NB4 (cell line): ENCODE measurements at regions not wholly inside any gene's neighbourhood (a gene's known extent, or its start where the extent isn't known, plus 50 kb on each side); places are given as distances from the start of the nearest gene placed in this dataset.
A peak's percentile ranks its signal among the peaks of the same experiment; 100 is the strongest.

Experiments
- DNase-seq: peaks from one replicate; pipeline ENCODE4 v3.0.0; 2010; ENCODE audit warnings: low read depth
- H3K4me3 ChIP-seq: one replicate; pipeline ENCODE4 v1.5.1; 2011; ENCODE audit warnings: mild to moderate bottlenecking, low read depth, low read length, moderate library complexity
- MYC ChIP-seq: IDR thresholded peaks from 2 replicates; pipeline ENCODE4 v1.6.1; 2011; ENCODE audit warnings: low read depth, low read length
- POLR2A ChIP-seq: IDR thresholded peaks from 2 replicates; pipeline ENCODE4 v1.6.1; 2011; ENCODE audit warnings: mild to moderate bottlenecking; ENCODE audit not compliant: insufficient read length; ENCODE audit errors: extremely low read depth
- TF ChIP-seq, protein P1 (sequence below): IDR thresholded peaks from 2 replicates; pipeline ENCODE4 v1.6.1; 2011; ENCODE audit warnings: low read depth, low read length
- TF ChIP-seq, protein P2 (sequence below): IDR thresholded peaks from one replicate; pipeline ENCODE4 v1.5.1; 2012; ENCODE audit warnings: low read depth, low read length

DNA sequence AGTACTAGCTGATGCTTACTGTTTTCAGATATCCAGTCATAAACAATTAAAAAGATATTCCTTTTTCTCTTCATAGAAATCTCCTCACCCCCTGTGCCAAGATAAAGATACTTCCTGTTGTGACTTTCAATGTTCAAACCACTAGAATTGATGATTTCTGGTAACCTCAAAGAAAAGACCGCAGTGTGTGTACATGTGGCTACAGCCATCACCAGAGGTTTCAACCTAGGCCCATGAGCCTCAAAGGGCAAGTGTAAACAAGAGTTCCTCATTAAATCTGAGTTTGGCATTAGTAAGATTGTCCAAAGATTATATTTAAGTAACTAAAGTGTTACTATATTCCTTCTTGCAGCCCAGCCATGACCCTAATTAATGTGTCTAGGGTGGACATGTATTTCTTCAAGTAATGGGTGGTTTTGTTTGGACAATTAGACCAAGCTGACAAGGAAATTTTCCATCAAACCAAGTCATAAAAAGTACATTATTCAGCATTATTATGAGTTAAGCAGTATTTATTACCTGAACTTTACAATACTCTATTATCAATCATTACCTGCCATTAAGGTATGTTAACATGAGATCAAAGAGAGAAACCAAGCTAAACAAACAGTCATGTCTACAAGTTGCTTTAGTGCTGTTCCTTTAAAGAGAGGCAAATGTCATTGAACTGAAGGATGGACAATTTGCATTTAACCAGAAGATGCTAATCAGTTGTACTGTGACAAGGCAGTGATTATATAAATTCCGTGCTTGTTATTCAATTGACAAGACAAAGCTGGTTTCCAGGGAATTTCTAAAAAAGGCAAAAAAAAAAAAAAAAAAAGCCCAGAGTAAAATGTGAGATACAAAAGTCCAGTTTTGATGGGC lies 382.7 kb downstream of the LNPK start:
- TF ChIP-seq POLR2A (no peak), MYC (no peak)
- TF ChIP-seq, protein P1, sequence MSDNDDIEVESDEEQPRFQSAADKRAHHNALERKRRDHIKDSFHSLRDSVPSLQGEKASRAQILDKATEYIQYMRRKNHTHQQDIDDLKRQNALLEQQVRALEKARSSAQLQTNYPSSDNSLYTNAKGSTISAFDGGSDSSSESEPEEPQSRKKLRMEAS: no peak
- TF ChIP-seq, protein P2, sequence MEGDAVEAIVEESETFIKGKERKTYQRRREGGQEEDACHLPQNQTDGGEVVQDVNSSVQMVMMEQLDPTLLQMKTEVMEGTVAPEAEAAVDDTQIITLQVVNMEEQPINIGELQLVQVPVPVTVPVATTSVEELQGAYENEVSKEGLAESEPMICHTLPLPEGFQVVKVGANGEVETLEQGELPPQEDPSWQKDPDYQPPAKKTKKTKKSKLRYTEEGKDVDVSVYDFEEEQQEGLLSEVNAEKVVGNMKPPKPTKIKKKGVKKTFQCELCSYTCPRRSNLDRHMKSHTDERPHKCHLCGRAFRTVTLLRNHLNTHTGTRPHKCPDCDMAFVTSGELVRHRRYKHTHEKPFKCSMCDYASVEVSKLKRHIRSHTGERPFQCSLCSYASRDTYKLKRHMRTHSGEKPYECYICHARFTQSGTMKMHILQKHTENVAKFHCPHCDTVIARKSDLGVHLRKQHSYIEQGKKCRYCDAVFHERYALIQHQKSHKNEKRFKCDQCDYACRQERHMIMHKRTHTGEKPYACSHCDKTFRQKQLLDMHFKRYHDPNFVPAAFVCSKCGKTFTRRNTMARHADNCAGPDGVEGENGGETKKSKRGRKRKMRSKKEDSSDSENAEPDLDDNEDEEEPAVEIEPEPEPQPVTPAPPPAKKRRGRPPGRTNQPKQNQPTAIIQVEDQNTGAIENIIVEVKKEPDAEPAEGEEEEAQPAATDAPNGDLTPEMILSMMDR: no peak
- H3K4me3 ChIP-seq: no peak overlapping the region
- no peak for DNase-seq

DNA sequence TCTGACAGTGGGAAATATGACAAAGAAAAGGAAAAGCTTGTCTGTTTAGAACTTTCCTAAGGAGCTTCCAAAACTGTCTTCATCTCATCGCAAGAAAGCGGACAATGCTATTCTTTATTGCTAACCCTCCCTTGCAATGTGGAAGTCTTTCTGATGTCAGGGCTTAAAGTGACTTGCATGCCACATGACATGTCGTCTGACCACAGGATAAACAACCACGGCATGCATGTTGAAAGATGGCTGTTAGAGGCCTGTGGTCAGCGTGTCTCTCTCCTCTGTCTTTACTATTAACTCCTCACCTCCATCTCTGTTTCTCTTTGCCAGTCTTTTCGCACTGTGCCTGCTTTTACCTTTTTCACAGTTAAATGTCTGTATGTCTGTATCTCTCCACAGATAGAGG lies 389.8 kb downstream of the LNPK start:
- TF ChIP-seq, protein P2: no peak
- TF ChIP-seq, protein P1: peak; percentile 48
- no peak overlapping the region for H3K4me3 ChIP-seq
- peak; percentile 63 for DNase-seq

DNA sequence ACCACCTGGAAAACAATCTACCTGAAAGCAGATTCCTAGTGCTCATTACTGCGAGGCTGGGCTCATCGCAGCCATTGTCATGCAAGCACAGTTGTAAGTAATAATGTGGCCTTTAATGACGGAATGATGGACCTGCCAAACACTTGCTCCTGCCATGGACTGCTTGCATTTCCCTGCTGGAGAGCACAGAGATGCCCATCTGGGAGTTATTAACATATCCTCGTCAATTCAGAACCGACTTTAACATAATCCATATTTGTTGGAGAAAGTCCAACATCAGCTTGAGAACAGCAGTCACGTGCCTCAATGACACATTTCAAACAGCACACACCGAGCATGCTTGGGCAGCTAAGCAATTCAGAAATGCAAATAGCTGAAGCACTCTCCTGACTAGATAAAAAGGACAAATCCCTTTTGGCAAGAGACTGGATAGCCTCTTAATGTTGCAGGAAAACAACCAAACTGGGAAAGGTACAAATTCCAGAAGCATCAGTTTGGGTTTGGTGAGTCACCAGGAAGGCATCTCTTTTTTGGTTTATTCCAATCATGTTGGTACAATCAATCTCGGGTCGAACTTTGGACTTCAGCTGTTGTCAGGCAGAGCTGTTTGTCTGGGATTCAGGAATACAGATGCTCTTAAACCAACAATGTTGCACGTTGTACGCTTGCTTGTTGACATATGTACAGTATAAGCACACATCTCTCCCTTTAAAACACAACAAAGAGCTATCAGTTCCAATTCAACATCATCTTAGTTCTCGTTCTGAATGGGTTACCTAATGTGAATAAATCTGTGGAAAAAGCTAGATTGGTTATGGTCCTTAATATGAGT lies 395.8 kb downstream of the LNPK start:
- H3K4me3 ChIP-seq: no peak overlapping the region
- DNase-seq: no peak
- TF ChIP-seq POLR2A (no peak), MYC (no peak)
- TF ChIP-seq, protein P2: no peak
- TF ChIP-seq, protein P1: no peak

DNA sequence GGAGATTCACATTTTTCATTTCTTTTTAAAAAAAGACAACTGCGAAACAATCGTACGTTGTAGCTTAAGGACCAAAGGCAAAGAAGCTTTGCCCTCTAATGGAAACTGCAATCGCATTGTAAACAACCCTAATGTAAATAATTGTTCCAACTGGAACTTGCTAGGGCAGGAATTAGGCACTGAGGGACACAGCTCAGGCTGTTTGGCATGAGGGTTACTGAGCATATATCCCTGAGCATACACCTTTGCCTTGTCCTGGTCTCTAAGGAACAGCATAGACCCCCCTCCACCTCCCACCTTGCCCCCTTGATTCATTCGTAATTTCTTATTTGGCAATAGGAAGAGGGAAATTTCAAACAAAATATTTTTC lies 396.4 kb downstream of the LNPK start:
- no peak for TF ChIP-seq POLR2A
- TF ChIP-seq, protein P1: no peak
- TF ChIP-seq MYC: no peak
- TF ChIP-seq, protein P2: no peak
- no peak for DNase-seq
- no peak overlapping the region for H3K4me3 ChIP-seq

DNA sequence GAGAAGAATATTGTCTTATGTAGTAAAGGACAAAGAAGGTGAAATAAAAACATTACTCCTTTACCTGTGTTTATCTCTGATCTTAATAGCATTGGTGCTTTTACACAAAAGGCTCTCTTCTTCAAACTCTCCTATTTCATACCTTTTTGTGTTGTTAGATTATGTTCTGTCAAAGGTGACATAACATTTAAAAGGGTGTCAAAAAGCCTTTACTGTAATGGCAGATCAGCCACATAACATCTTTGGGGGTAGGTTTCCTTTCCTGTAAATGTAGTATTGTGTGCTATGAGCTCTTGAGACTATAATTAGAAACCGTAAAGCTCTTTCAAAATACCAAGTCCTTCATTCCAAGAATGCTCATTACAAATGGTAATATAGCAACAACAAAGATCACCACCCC lies 400.1 kb downstream of the LNPK start:
- no peak for TF ChIP-seq MYC
- no peak for TF ChIP-seq POLR2A
- TF ChIP-seq, protein P1: no peak
- TF ChIP-seq, protein P2: no peak
- no peak for DNase-seq

More for the DNA sequence above, 400.1 kb downstream of the LNPK start:
- no peak overlapping the region for H3K4me3 ChIP-seq
